ENCODE measurements at regions not wholly inside any gene's neighbourhood (a gene's known extent, or its start where the extent isn't known, plus 50 kb on each side); places are given as distances from the start of the nearest gene placed in this dataset.

GRCh38 chr15:77800305-77800704 lies 167.6 kb upstream of the LINGO1 start:
- no peak overlapping the region for H3K4me2 ChIP-seq (ENCODE audit: insufficient read depth in 1 of 2, low read depth in 2 of 2, low read length in 2 of 2)
- H2AK5ac ChIP-seq (ENCODE audit: low read depth, low read length), result no peak overlapping the region
- no peaks in the 10 kb centered on the region for H3K79me2 ChIP-seq (ENCODE audit: control insufficient read depth in 1 of 2, insufficient read depth in 2 of 2, low read length in 2 of 2)
- H2BK120ac ChIP-seq (replicated peaks; ENCODE audit: low read depth, low read length), result no peak overlapping the region
- H4K91ac ChIP-seq (replicated peaks; ENCODE audit: insufficient read length, low read length), result no peak overlapping the region
- H3K27me3 ChIP-seq (replicated peaks in 1 of 4; ENCODE audit: control insufficient read depth in 3 of 4, extremely low read depth in 1 of 4, insufficient read depth in 3 of 4, low read length in 3 of 4), result no peaks in the 10 kb centered on the region
- 92% methylated on average over 5 of the region's 5 CpGs; no CpG with 5 or more reads in 1 of the 2 experiments for WGBS, 2 experiments (ENCODE audit: extremely low coverage in 1 of 2, insufficient coverage in 1 of 2, insufficient read length in 1 of 2, insufficient replicate concordance in 2 of 2, low coverage in 1 of 2, low lambda C conversion rate in 2 of 2, missing lambda C conversion rate in 1 of 2)
- POLR2A ChIA-PET (ENCODE audit: partially characterized antibody), result interaction anchor here (1.0 kb wide), 1 partner anchor 10 kb away, joined by 3 read pairs; no protein-coding TSS in a partner anchor
- FAIRE-seq, result no peak
- H2BK5ac ChIP-seq (ENCODE audit: low read depth, low read length), result no peak overlapping the region
- no peak overlapping the region for H3K9ac ChIP-seq (replicated peaks in 1 of 4; ENCODE audit: extremely low read depth in 1 of 4, low read depth in 3 of 4, low read length in 3 of 4)
- H3K23me2 ChIP-seq (ENCODE audit: low read depth, low read length), result no peaks in the 10 kb centered on the region
- no peaks in the 10 kb centered on the region for H4K20me1 ChIP-seq (replicated peaks in 1 of 2; ENCODE audit: control insufficient read depth in 1 of 2, insufficient read depth in 2 of 2, low read length in 2 of 2)
- no peak for DNase-seq (ENCODE audit: low read depth in 1 of 2, low spot score in 2 of 2)
- H2BK15ac ChIP-seq (ENCODE audit: low read length), result 0 out of 2 replicates have a peak overlapping the region, but pooled peaks have one; percentile 46
- H3K4me1 ChIP-seq (replicated peaks in 1 of 4; ENCODE audit: control insufficient read depth in 3 of 4, insufficient read depth in 4 of 4, low read length in 3 of 4), result peaks cover 0 to 9% (median 1%) of the 10 kb centered on the region in 4 experiments; a peak in 3 of 7 replicates
- no peak overlapping the region for H3K4me3 ChIP-seq (ENCODE audit: extremely low read depth in 1 of 4, insufficient read depth in 2 of 4, low read depth in 3 of 4, low read length in 4 of 4)
- CTCF ChIA-PET (ENCODE audit: partially characterized antibody), result interaction anchor here (0.7 to 5.8 kb wide), 6 partner anchors 9 to 1615 kb away, joined by 3 to 78 read pairs (median 4); no protein-coding TSS in a partner anchor
- no peak overlapping the region for H4K8ac ChIP-seq (ENCODE audit: extremely low read depth, insufficient read depth, low read length)
- H2AFZ ChIP-seq (ENCODE audit: low read length), result no peak overlapping the region
- H3K18ac ChIP-seq (ENCODE audit: extremely low read depth, low read length), result no peak overlapping the region
- H3K23ac ChIP-seq (ENCODE audit: insufficient read length), result no peak overlapping the region
- no peaks in the 10 kb centered on the region for H3K36me3 ChIP-seq (ENCODE audit: control insufficient read depth in 2 of 4, insufficient read depth in 4 of 4, low read length in 3 of 4)
- no peak overlapping the region for H2BK12ac ChIP-seq (ENCODE audit: low read depth, low read length)
- no peak overlapping the region for H2BK20ac ChIP-seq (ENCODE audit: low read length)
- H4K5ac ChIP-seq (ENCODE audit: insufficient read length, low read depth, low read length), result no peak overlapping the region
- H3K56ac ChIP-seq (replicated peaks; ENCODE audit: insufficient read length, low read depth, low read length), result no peak overlapping the region
- H3K27ac ChIP-seq (ENCODE audit: low read depth, low read length), result no peak overlapping the region
- H3K4ac ChIP-seq (replicated peaks; ENCODE audit: insufficient read length, low read depth, low read length), result no peak overlapping the region
- no peak overlapping the region for H3K14ac ChIP-seq (ENCODE audit: insufficient read length)
- no peaks in the 10 kb centered on the region for H3K79me1 ChIP-seq (ENCODE audit: low read depth, low read length)
- no peaks in the 10 kb centered on the region for H3K9me3 ChIP-seq (ENCODE audit: insufficient read depth in 2 of 2, low read depth in 1 of 2, low read length in 1 of 2)
- TF ChIP-seq SP1 (IDR thresholded peaks at IDR 0.05; ENCODE audit: low read depth, low read length), result no peak
- no peak for TF ChIP-seq SUZ12 (IDR thresholded peaks at IDR 0.05; ENCODE audit: low read length)
- no peak for TF ChIP-seq PHF8 (conservative IDR thresholded peaks at IDR 0.05; ENCODE audit: low read depth, low read length)
- TF ChIP-seq CBX5 (IDR thresholded peaks at IDR 0.05; ENCODE audit: low read depth, low read length), result no peak
- no peak for TF ChIP-seq EP300 (IDR thresholded peaks at IDR 0.05; ENCODE audit: borderline replicate concordance in 1 of 2, low read depth in 2 of 2, low read length in 2 of 2)
- no peak for TF ChIP-seq EZH2 (IDR thresholded peaks at IDR 0.05; ENCODE audit: low read depth, low read length, severe bottlenecking)
- TF ChIP-seq JUN (IDR thresholded peaks at IDR 0.05; ENCODE audit: low read depth, low read length), result no peak
- no peak for TF ChIP-seq POU5F1 (IDR thresholded peaks at IDR 0.05; ENCODE audit: low read depth, low read length)
- TF ChIP-seq TAF7 (optimal IDR thresholded peaks at IDR 0.05; ENCODE audit: borderline replicate concordance, low read depth, low read length), result no peak
- TF ChIP-seq YY1 (IDR thresholded peaks at IDR 0.05; ENCODE audit: low read depth, low read length), result no peak
- no peak for TF ChIP-seq RXRA (IDR thresholded peaks at IDR 0.05; ENCODE audit: insufficient read depth, low read depth, low read length)
- no peak for TF ChIP-seq GABPA (IDR thresholded peaks at IDR 0.05; ENCODE audit: borderline replicate concordance, insufficient read depth, low read length)
- TF ChIP-seq KDM5A (IDR thresholded peaks at IDR 0.05; ENCODE audit: low read length), result no peak
- no peak for TF ChIP-seq RAD21 (IDR thresholded peaks at IDR 0.05 in 1 of 2, conservative IDR thresholded peaks at IDR 0.05 in 1 of 2; ENCODE audit: low read depth in 2 of 2, low read length in 2 of 2)

Data from H1 (cell line).